Stimulated activated CD4-positive, alpha-beta T cell treated with anti-CD3 and anti-CD28 coated beads, Interleukin-4, amount 100 ng/mL, for 24 hours (primary cell): ENCODE measurements at regions not wholly inside any gene's neighbourhood (a gene's known extent, or its start where the extent isn't known, plus 50 kb on each side); places are given as distances from the start of the nearest gene placed in this dataset.

Source experiments
- DNase-seq: peaks from one replicate; pipeline ENCODE4 v3.0.0-alpha.2; 2020

DNA sequence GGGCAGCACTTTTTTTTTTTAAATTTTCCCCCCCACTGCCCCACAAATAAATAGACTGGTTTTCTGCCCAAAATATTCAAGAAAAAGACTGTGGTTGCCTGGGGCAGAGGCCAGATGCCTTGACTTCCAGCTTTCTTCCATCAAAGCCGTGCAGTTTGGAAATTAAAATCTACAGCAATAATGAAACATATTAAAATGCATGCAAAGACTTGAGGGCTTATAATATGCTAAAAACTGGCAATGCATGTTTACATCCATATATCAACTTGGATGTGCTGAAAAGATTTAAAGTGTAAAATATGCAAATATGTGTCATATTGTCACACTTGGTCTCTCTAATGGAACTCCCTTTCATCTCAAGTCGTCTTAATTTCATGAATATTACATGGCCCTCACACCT, 2036.2 kb upstream of the PIK3C3 start:
- DNase-seq, result no peak

DNA sequence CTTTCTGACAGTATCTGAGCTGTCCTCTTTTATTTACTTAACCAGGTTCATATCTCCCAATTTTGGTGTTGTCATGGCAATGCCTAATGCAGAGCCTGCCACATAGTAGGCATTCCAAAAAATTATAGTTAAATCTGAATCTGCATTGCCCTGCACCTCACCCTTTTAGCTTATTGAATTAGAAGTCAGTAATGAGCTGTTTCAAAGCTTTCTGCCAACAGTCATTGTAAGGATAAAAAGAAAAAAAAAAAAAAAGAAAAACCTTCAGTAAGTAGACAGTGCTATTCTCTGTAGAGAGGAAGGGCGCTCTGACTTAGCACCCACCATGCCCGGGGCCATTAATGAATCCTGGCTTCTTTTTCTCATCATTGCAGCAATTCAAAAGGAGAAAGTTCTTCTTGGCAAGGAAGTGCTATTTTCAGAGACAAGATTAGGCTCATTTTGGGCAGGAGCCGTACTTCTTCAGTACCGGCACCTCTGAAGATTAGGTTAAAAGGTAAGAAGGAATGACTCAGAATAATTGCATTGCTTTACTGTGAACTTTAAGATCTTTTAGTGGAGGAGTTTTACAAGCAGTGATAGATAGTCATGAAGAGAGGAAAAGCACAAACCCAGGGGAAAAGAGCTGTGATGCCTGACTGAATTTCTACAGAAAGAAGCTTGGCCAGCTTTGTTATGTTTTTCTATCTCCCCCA, 2041.2 kb upstream of the PIK3C3 start:
- DNase-seq, result no peak

DNA sequence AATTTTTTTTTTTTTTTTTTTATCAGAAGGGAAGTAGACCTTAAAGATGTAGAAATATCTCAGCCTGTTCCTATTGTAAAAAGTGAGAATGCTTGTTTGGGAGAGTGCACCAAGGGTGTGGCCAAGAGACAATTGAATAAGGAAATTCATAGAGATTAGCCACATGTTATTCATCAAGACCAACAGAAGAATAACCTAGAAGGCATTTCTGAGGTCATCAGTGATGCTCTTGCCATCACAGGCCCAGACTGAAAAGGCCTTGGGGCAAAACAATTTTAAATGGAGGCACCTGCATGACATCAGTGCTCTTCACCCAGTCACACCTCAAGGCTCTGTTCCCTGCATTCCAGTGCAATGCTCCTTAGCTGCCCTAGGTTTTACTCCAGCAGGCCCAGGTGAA, 2043.3 kb upstream of the PIK3C3 start:
- DNase-seq, result no peak

DNA sequence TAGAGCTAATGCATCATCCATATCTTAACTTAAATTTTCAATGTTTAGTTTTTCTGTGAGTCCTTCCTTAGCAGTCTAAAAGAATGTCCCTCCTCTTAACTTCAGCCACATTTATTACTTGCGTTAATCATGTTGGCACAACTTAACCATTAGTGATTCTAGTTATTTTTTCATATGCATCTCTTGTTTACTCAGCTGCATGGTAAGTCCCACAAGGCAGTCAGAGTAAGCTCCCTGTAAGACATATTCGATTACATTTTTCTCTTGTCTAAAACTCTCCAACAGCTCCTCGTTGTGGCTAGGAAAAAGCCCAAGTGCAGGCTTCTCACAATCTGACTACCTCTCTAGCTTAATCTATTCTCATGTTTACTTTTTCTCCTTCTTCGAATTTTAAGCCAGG, 2045.3 kb upstream of the PIK3C3 start:
- DNase-seq, result no peak

DNA sequence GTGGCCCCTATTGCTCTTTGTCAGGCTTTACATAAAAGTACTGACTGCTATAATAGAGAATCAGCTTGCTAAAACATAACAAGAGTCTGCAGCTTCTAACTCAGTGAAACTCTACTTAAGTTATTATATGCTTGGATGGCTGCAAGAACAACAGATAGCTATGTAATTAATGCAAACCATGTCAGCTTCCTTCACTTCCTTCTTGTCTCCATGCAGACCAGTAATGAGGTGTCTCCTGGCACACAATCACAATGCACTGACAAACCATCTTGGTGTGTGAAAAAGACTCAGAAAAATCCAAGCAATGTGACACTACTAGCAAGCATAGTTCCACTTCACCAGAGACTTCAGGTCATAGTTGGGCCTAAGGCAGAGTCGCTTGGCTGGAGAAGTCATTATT, 2068.9 kb upstream of the PIK3C3 start:
- DNase-seq, result no peak

DNA sequence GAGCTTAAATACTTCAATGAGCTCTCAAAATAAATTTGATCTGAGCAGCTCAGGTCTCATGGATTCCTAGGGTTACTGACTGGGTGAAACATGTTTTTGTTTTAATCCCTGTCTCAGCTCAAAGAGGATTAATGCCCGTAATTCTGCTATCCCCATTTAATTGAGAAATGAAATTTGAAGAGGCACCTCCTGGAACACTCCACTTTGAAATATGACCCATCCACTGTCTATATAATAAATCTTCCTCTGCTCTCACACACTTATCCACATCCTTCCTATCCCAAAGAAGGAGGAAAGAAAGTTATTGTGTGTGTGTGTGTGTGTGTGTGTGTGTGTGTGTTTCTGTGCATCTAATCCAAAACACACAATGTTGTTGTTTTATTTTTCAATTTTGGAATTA, 2082.4 kb upstream of the PIK3C3 start:
- DNase-seq, result no peak

DNA sequence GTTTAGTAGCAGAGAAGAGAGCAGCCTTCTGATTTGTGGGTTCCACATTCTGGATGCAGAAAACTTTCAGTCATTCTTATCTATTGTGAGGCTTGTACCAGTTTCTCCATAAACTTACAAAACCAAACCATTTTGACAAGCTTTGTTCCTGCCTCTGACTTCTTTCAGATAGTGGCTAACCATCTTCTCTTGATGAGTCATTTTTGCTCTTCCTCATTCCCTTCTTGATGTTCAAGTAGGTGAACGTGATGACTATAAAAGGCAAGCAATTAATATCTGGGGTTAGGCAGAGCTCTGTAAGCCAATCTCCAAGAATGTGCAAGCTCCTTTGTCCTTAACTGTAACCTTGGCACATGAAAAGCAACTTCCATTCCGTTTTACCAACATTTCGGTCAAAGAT, 2083.1 kb upstream of the PIK3C3 start:
- no peak for DNase-seq

DNA sequence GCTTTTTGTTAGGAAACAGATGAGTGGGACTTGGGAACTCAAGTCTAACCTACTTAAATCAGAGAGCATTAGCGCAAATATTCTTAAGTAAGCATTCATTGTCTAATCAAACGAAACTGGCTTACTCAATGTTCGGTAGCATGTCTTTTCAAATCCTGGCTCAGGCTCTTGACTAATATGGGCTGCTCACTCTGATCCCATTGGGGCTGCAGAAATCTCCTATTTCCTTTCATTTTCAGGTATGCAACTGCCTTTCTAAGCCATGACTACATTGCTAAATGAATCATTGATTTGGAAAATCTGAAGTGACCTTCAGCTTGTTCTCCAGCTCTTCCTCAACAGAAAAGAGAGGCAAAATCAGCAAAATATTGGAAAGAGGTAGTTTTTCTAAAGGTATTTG, 2084.4 kb upstream of the PIK3C3 start:
- DNase-seq, result no peak

DNA sequence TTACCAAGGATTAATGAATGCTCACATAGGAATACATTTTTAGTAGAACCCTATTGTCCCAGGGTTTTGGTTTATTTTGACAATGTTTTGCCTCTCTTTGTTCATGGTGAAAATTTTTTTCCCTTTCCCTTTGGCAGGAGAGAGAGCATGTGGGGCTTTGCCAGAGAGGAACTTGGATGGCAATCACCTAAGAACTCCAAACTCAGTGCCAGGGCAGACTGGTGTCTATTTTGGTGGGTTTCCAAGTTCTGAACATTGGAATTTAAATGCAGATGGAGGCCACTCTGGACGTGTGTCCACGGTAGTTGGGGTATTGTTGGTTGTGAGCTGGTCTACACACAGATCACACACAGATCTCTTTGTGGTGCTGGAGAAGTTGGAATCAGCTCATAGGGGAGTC, 2091.1 kb upstream of the PIK3C3 start:
- no peak for DNase-seq

DNA sequence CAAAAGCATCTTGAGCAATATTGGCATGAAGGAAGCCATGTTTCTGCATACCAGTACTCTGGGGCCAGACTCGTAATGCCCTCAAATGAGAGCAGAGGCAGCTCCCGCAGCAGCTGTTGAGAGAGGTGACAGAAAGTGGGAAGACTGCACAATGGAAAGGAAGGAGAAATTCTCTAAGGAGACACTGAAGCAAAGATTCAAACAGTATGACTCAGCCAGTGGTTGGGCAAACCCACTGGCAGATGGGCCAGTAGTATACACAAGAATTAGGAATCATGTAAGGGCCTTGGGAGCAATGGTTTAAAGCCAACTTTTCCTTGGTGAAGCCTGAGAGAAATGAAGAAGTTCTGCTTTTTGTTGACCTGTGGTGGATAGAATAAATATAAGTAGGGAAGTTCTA, 2092.7 kb upstream of the PIK3C3 start:
- DNase-seq, result no peak

DNA sequence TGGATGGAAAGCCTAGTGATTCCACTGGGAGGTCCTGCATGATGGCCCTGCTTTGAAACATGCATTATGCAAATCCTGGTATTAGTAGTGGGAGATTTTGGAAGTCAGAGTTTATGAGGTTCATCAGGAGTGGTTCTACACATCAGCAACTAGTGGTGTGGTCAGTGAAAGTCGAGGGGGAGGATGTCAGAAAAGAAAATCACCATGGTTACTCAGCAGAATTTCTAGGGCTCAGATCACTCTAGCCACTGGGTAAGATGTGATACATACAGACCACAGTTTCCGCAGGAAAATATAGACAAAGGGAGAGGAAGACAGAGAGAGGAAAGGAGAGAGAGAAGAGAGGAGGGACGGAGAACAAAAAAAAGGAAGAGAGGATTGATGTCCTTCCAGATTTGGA, 2100.7 kb upstream of the PIK3C3 start:
- DNase-seq, result no peak

DNA sequence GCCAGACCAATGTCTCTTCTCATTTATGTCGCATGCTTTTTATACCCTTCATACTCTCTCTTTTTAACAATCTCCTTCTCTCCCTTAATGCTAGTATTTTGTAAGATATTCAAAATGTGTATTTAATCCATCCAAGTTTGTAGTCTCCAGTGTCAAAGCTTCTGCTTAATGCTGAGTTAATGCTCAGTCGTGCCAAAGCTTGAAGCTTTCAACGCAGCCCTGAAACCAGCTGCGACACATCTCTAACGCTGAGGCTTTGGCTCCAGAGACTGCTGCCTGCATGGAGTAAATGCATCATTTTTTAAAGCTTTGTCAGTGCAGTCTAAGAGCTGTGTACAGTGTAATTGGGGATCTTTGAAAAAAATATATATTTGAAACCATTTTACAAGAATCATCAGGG, 2108.8 kb upstream of the PIK3C3 start:
- DNase-seq, result no peak

DNA sequence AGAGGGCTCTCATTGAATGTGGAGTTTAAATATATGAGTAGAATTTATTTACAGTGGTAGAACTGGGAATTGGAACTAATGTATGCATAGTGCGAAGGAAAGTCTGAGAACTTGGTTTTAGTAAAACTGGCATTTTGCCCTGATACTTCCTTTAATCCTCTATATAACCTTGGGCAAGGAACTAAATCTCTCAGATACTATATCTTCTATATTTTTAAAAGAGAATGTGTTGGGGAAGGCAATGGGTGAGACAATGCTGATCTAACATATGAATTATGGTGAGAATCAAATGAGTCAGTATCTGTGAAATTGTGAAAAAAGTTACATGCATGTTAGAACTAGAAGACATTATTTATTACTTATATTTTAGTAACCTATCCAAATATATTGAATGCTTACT, 2109.4 kb upstream of the PIK3C3 start:
- no peak for DNase-seq

DNA sequence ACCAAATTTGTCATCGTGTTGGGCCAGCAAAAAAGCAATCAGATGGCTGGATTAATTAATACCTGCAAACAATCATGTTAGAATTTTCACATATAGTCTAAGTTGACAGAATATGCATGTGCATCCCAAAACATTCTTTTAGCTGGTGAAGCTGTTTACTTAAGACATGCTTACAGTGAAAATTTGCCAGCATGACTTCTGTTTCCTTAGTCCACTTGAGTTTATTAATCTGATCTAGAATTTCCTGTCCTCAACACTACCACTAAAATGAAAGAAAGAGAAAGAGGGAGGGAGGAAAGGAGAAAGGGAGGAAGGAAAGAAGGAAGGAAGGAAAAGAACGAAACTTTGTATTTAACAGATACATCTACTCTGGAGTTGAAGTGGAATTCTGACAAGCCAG, 2109.9 kb upstream of the PIK3C3 start:
- DNase-seq, result no peak

DNA sequence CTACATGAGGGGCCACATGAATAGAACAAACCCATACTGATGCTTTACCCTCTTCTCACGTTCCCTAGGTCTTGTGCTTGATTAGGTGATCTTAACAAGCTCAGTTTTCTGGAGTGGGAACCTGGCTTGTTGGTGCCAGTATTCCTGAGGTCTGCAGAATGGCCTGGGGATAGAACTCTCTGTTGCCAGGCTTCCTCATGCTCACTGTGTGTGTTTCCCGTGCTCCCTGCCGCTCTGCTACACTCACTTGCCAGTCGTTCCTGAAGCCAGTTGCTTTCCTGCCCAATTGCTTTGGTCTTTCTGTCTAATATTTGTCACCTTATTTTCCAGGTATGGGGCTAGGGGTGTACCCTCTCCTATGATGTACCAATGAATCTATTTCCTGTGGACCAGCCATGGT, 2111.5 kb upstream of the PIK3C3 start:
- no peak for DNase-seq

DNA sequence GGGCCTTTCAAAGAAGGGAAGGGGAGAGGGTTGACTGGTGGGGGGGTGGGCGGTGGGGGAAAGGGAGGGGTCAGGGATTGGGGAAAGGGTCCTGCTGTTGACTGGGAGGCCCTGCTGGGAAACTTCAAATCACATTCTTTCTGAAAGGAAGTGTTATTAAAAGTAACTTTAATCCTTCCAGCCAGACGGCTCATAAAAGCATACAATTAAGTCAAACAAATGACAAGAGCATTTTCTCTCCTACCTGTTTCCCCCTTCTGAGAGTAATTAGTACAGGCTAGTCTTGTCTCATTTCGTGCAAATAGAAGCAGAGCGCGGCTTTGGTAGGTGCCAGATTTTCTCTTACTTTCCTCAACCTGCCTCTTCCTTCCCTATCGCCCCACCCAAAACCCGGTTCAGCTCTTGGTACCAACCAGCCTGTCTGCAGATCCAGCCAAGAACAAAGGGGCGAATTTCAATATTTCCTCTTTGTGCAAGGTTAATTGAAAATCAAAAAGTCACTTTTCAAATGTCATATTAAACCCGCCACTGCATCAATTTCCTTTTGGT, 2112.6 kb upstream of the PIK3C3 start:
- DNase-seq, result no peak

DNA sequence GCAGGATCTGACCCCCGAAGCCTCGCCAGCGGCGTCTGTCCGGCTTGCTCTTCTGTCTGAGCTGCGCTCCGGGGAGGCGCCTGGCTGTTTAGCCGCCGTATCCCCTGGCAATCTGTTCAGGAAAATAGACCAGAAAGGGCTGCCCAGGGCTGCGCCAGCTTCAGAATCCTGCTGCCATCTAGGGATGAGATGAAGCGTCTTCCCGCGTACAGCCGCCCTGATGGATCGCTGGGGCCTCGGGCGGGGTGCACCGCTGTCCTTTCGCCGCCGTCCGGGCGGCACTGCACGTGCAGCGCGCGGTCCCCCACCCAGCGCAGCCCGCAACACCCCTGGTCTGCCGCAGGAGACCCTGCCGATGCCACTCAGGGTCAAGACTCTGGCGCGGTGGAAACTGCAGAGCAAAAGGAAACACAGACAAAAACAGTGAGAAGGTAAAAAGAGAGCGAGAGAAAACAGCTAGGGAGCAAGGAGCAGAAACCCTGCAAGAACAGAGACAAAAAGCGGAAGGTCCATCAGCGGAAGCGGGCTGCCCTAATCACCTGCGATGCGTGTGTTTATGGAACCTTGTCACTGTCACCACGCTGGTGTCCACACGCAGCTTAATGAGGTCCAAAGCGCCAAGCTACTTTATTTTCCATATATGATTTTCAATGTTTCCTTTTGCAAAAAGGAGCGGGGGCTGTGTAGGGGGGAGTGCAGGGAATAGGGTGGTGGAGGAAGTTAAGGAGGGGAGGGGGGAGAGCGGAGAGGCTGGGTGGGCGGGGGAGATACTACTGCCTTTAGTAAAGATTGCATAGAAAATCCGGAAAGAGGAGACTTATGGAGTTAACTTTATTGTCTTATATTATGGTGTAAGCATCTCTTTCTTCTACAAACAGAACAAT, 2113.3 kb upstream of the PIK3C3 start:
- DNase-seq, result no peak

DNA sequence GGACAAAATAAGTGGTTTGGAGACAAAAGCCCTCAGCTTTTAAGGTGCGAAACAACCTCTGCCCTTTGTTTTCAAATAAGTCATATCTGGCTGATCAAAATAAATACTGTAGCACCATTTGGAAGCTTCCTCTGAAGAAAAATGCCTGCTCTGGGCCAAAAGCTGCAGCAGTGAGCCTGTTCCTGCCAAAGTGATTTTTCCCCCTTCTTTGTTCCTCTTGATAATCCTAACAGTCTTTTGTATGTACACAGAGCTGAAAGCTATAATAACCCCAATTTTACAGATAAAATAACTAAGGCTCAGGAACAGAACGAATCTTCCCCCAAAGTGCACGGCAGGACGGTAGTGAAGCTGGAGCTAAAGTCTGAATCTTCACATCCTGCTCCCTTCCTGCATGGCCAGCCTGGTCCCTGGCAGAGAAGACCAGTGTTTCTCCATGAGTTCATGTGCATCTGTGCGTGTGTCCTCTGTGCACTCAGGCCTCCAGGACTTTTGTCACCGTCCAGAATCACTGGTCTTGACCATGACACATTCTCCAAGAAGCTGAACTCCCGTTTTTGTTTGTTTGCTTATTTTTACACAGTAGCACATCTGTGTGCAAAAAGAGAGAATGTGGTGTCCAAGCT, 2114.1 kb upstream of the PIK3C3 start:
- no peak for DNase-seq

DNA sequence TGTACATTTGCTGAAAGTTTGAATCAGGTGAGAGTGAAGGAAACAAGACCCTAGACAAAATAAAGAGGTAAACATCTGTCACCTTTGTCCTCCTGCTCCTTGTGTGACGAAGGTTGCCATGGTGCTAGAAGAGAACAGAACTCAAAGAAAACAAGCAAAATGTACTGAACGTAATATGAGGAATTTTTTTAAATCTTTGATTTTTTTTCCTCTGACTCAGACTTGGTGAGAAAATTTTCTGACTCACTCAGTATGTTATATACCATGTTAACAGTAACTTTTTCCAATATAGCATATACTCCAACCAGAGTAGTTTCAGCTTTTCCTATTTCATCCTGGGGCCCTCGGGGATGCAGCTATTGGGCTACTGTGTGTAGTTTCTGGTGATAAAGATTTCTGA, 2114.6 kb upstream of the PIK3C3 start:
- no peak for DNase-seq

DNA sequence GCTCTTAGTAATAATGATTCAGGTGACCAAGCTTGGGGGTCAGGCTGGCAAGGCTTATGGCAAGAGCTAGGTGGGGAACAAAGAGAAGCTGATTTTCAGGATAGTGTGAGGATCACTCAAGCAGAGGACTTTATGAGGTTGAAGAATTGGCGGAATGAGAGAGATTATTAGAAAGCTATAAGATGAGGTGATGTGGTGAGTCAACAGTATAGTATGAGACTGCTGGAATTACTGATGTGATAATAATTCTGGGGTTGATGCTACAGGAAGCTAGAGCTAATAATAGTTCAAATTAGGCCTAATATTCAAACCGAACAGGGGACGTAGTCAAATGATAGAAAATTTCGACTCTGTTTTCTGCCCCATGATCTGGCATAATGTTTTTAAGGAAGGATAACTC, 2115.3 kb upstream of the PIK3C3 start:
- DNase-seq, result no peak

DNA sequence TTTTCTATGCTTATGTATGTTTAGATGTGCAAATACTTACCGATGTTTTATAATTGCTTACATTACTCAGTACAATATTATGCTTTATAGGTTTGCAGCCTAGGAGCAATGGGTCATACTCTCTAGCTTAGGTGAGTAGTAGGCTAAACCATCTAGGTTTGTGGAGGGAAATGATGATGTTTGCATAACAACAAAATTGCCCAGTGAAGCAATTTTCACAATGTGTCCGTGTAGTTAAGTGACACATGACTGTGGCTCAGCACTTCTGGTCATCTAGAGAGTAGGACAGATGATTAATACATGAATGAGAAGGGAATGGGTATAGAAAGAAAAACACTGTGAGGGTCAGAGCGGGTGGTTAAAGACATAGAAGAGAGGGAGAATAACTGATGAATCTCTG, 2116.2 kb upstream of the PIK3C3 start:
- no peak for DNase-seq

DNA sequence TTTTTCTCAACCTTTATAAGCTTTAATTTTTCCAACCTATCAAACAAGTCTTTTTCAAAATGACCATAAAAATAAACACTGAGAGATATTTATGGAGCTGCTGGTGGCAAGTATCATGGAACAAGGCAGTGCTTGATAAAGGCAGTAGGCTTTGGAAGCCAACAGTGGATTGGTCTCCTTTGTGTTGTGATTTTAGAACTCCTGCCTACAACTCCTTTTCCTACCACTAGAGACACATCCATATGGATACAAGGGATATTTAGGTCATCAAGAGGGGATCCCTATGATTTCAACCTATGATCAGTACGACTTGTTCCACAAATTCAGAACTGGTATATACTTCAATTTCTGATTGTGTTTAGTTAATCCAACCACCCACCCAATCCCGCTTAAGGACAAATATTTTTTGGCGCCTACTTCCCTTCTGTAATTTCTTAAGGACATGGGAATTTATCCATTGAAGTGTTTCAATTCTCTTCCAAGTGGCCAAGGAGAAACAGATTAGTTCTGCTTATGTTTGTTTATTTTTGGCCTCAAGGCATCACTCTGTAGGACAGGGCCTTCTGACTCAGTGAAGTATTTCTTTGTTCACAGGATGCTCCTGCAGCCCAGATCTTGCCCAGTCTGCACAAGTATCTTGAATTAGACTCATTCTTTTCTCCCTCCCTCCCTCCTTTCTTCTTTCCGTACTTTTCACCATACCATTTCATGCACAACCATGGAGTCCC, 2119.6 kb upstream of the PIK3C3 start:
- DNase-seq, result no peak

DNA sequence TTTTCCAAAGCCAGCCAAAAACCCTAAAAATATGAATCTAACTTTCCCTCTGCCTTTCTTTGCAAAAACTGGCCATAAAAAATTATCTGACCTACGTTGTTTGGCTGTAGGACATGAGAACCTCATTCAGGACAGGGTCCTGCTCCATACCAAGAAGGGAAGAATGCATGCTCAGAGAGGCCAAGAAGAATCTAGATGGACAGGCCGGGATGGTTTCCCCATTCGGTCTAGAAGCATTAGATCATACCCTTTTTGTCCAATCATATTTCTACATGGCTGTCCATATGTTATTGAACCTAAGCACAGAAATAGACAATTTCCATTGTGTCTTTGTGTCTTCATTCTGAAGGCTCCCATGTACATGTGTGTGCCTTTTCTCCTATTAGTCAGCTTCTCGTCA, 2120.4 kb upstream of the PIK3C3 start:
- no peak for DNase-seq
